ENCODE measurements at regions not wholly inside any gene's neighbourhood (a gene's known extent, or its start where the extent isn't known, plus 50 kb on each side); places are given as distances from the start of the nearest gene placed in this dataset.
"Not testable (repeated sequence)": the region's sequence is repeated elsewhere in the genome, so short reads cannot be mapped to it uniquely, and the experiment has no call there.

DNA sequence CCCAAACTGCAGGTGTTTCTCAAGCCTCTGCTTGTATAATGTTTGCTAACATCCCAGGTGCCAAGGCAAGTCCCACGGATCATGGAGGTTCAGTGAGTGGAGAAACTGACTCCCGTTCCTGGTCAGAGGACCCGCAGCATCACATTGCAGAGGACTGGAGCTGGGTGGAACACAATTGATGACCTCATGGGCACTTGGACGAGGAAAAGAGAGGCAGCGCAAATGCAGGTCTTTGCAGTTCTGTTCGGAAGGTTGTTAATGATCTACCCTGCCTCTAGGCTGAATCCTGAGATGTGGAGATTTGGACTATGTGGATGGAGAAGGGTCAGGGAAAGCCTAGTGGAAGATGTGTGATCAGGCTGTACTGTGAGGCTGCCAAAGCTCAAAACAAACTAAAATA lies 192.9 kb downstream of the DUSP10 start:
- H3K36me3 ChIP-seq = no peaks in the 10 kb centered on the region
- no peak for ATAC-seq
- H3K27me3 ChIP-seq (ENCODE audit: low read depth) = no peaks in the 10 kb centered on the region
- no peak for DNase-seq
- H3K4me1 ChIP-seq = no peaks in the 10 kb centered on the region
- intact Hi-C loops (cut with DNase I) = no loop called here
- TF ChIP-seq, protein P1, sequence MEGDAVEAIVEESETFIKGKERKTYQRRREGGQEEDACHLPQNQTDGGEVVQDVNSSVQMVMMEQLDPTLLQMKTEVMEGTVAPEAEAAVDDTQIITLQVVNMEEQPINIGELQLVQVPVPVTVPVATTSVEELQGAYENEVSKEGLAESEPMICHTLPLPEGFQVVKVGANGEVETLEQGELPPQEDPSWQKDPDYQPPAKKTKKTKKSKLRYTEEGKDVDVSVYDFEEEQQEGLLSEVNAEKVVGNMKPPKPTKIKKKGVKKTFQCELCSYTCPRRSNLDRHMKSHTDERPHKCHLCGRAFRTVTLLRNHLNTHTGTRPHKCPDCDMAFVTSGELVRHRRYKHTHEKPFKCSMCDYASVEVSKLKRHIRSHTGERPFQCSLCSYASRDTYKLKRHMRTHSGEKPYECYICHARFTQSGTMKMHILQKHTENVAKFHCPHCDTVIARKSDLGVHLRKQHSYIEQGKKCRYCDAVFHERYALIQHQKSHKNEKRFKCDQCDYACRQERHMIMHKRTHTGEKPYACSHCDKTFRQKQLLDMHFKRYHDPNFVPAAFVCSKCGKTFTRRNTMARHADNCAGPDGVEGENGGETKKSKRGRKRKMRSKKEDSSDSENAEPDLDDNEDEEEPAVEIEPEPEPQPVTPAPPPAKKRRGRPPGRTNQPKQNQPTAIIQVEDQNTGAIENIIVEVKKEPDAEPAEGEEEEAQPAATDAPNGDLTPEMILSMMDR (IDR thresholded peaks at IDR 0.05) = no peak
- no peak overlapping the region for H3K4me3 ChIP-seq
- H3K27ac ChIP-seq = no peak overlapping the region
- no peaks in the 10 kb centered on the region for H3K9me3 ChIP-seq

DNA sequence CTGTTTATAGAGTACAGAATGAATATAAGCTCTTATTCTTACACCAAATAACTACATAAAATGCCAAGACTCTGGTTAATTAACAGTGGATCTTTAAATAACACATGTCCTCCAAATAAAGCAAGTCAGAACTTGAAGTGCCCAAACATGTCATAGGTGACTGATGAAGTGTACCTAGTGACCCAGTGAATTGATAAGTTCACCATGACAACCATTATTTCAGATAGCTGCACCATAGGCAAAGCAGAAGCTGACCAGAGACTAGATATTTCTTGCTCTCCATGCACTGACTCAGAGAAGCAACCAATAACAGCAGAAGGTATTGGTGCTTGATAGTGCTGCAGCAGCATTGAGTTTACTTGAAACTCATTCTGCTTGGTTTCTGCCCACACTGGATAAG lies 192.1 kb downstream of the DUSP10 start:
- intact Hi-C loops (cut with DNase I) = no loop called here
- DNase-seq = no peak
- no peaks in the 10 kb centered on the region for H3K36me3 ChIP-seq
- no peaks in the 10 kb centered on the region for H3K9me3 ChIP-seq
- no peak for ATAC-seq
- H3K4me3 ChIP-seq = no peak overlapping the region
- TF ChIP-seq, protein P1 (IDR thresholded peaks at IDR 0.05) = no peak
- no peak overlapping the region for H3K27ac ChIP-seq
- no peaks in the 10 kb centered on the region for H3K4me1 ChIP-seq
- no peaks in the 10 kb centered on the region for H3K27me3 ChIP-seq (ENCODE audit: low read depth)

DNA sequence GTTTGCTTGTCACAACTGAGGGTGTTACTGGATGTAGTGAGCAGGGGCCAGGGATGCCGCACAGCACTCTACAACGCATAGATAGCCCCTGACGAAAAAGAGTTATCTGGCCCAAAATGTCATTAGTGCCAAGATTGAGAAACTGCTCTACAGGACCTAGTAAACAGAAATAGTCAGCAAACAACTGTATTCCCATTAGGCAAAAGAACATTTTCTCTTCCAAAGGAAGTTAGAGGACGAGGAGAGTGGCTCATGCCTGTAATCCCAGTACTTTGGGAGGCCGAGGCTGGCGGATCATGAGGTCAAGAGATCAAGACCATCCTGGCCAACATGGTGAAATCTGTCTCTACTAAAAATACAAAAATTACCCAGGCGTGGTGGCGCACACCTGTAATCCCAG lies 189.1 kb downstream of the DUSP10 start:
- H3K27ac ChIP-seq; ATAC-seq; intact Hi-C loops (cut with DNase I); H3K36me3 ChIP-seq; H3K4me1 ChIP-seq; H3K27me3 ChIP-seq (ENCODE audit: low read depth); H3K4me3 ChIP-seq; H3K9me3 ChIP-seq; DNase-seq: not testable (repeated sequence)

DNA sequence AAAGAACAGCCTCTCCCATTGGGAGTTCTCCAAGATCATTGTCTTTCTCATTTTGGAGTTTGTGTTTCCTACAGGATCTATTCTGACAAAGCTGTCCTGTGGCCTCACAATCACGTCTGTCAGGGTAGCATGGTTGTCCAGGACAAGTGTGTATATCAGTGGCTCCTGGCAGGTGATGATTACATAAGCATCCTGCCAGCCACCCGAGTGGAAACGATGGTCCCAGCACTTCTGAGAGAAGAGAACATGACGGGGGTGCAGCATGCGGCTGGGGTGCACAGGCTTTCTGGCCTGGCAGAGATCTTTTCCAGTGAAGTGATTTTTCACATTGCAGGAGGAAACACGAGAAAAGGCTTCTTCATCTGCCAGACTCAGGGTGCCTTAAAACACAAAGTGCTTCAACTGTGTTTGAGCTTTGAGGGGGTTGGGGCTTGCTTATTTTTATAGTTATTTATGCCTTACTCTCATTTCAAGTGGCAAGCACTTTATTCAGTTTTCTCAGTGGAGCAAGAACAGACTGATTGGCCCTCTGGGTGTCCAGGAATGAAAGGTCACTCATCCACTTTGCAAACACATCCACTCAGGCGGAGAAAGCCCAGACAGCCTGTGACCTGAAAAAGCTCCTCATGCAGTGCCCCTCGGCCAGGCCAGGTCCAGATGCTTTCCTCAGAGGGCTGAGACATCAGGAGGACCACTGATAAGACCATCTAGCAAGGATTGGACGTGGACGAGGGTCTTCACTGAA lies 186.0 kb downstream of the DUSP10 start:
- TF ChIP-seq, protein P1 (IDR thresholded peaks at IDR 0.05) = no peak
- no peak for DNase-seq
- no peaks in the 10 kb centered on the region for H3K36me3 ChIP-seq
- H3K4me3 ChIP-seq = no peak overlapping the region
- no peaks in the 10 kb centered on the region for H3K4me1 ChIP-seq
- no peak overlapping the region for H3K27ac ChIP-seq
- intact Hi-C loops (cut with DNase I) = no loop called here
- no peaks in the 10 kb centered on the region for H3K27me3 ChIP-seq (ENCODE audit: low read depth)
- ATAC-seq = no peak
- H3K9me3 ChIP-seq = no peaks in the 10 kb centered on the region

DNA sequence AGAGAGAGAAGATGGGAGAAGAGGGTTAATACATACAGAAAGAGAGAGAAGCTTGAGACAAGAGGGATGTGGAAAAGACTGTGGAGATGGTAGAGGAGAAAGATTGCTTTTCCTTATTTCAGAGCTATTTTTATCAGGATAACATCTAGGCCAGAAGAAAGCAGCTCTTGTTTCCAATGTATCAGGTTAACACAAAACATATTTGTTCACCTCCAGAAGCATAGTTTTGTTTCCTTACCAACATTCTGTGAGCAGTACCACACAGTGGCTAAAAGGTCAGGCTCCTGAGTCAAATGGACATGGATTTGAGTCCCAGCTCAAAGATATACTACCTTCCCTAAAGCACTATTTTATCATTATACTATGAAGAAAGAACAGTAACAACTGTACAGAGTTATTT lies 185.5 kb downstream of the DUSP10 start:
- TF ChIP-seq, protein P1 (IDR thresholded peaks at IDR 0.05) = no peak
- Histone ChIP-seq H3K36me3 (no peaks in the 10 kb centered on the region), H3K4me1 (no peaks in the 10 kb centered on the region), H3K9me3 (no peaks in the 10 kb centered on the region), H3K27me3 (ENCODE audit: low read depth) (no peaks in the 10 kb centered on the region), H3K4me3 (no peak overlapping the region), H3K27ac (no peak overlapping the region)
- ATAC-seq = no peak
- no peak for DNase-seq
- intact Hi-C loops (cut with DNase I) = no loop called here

DNA sequence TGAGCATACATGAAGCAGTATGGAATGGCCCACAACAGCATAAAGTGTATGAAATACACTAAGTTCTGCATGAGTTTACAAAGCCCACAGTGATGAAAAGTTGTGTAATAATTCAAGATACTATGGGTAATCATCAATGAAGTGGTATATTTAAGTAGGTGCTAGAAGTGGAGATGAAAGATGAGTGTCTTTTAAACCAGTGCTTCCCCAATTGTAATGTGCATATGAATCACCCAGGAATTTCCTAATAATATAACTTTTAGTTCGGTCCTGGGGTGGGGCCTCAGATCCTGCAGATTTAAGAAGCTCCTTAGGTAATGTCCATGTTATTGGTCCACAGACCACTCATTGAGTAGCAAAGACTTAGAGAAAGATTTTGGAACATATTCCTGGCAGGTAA lies 184.9 kb downstream of the DUSP10 start:
- no peak for DNase-seq
- H3K4me1 ChIP-seq = no peaks in the 10 kb centered on the region
- no peak overlapping the region for H3K4me3 ChIP-seq
- H3K36me3 ChIP-seq = no peaks in the 10 kb centered on the region
- ATAC-seq = no peak
- TF ChIP-seq, protein P1 (IDR thresholded peaks at IDR 0.05) = no peak
- intact Hi-C loops (cut with DNase I) = no loop called here
- no peak overlapping the region for H3K27ac ChIP-seq
- no peaks in the 10 kb centered on the region for H3K9me3 ChIP-seq
- no peaks in the 10 kb centered on the region for H3K27me3 ChIP-seq (ENCODE audit: low read depth)
